HCT116 (cell line): ENCODE measurements at regions not wholly inside any gene's neighbourhood (a gene's known extent, or its start where the extent isn't known, plus 50 kb on each side); places are given as distances from the start of the nearest gene placed in this dataset.

Experiments
- ATAC-seq: fragments of 200-7000 bp; cut with Tn5 transposase; 2 replicates; pipeline ENCODE4 v1.9.1; 2020; ENCODE audit warnings: mild to moderate bottlenecking, moderate library complexity
- BruUV-seq: library from RNA; stranded (reverse); fragments of 400-500 nt; replicated peaks from 2 replicates; lab custom pipeline; 2021; lab: Mats Ljungman, UMichigan
- CTCF ChIA-PET: fragments of 300-600 bp; sonication (Branson Sonifier 250); formaldehyde crosslinking; loops from one replicate; lab custom pipeline; 2021; ENCODE audit warnings: antibody characterized with exemption; lab: Charles Lee
- POLR2A ChIA-PET: fragments of 300-600, 350-600 bp; sonication (Branson Sonifier 250); formaldehyde crosslinking; loops from one replicate; lab custom pipeline; 2021; ENCODE audit warnings: antibody characterized with exemption; lab: Charles Lee
- RAD21 ChIA-PET, 2 experiments: fragments of 300-600 bp; sonication (Branson Sonifier 250); formaldehyde crosslinking; loops; one replicate each; lab custom pipeline; 2023; ENCODE audit warnings: low total read pairs in 2 of 2; ENCODE audit not compliant: uncharacterized antibody in 2 of 2, unreplicated experiment in 2 of 2, low non-redundant PET in 1 of 2; lab: Charles Lee
- DNase-seq: peaks from one replicate; pipeline ENCODE4 v3.0.0-alpha.2; 2010; ENCODE audit warnings: low read depth, low spot score
- H2AFZ ChIP-seq: fragments of 200-600 bp; shearing (Covaris generic), sonication (generic); 2 replicates; pipeline ENCODE4 v1.6.1; 2017; ENCODE audit warnings: low read depth, mixed run types, mixed read lengths, antibody characterized with exemption, low read length; ENCODE audit not compliant: poor library complexity, severe bottlenecking
- H3K27ac ChIP-seq: 2 replicates; pipeline ENCODE4 v1.5.1; 2012; ENCODE audit warnings: low read depth, low read length
- H3K27me3 ChIP-seq: fragments of 200-600 bp; sonication (generic); 2 replicates; pipeline ENCODE4 v1.6.1; 2016; ENCODE audit warnings: mixed run types, low read length, mixed read lengths; ENCODE audit not compliant: insufficient read depth
- H3K36me3 ChIP-seq, 2 experiments: fragments of 200-500 bp in 1 of 2; fragments of 200-600 bp in 1 of 2; sonication (Bioruptor generic) in 1 of 2; sonication (generic) in 1 of 2; 2 replicates each; pipeline versions ENCODE4 v1.5.1 to v1.6.1; 2014 to 2016; ENCODE audit warnings: low read length in 2 of 2, inconsistent platforms in 1 of 2, mixed read lengths in 1 of 2, mixed run types in 1 of 2; ENCODE audit not compliant: insufficient read depth in 2 of 2, control insufficient read depth in 1 of 2
- H3K4me1 ChIP-seq, 2 experiments: fragments of 200-600 bp in 1 of 2; sonication (generic) in 1 of 2; 2 replicates each; pipeline versions ENCODE4 v1.5.1 to v1.6.1; 2012 to 2017; ENCODE audit warnings: low read length in 2 of 2, inconsistent platforms in 1 of 2, mild to moderate bottlenecking in 1 of 2, mixed read lengths in 1 of 2, mixed run types in 1 of 2, moderate library complexity in 1 of 2; ENCODE audit not compliant: insufficient read depth in 2 of 2, control insufficient read depth in 1 of 2
- H3K4me2 ChIP-seq: fragments of 200-600 bp; sonication (generic); 2 replicates; pipeline ENCODE4 v1.6.1; 2017; ENCODE audit warnings: mixed run types, low read length, mixed read lengths
- H3K4me3 ChIP-seq, 2 experiments: fragments of 200-600 bp in 1 of 2; sonication (generic) in 1 of 2; replicated peaks in 1 of 2; 2 replicates each; pipeline ENCODE4 v1.5.1; 2011 to 2016; ENCODE audit warnings: low read length in 2 of 2, control low read depth in 1 of 2, low read depth in 1 of 2, mild to moderate bottlenecking in 1 of 2, mixed read lengths in 1 of 2, mixed run types in 1 of 2
- H3K79me2 ChIP-seq: fragments of 200-600 bp; sonication (generic); 2 replicates; pipeline ENCODE4 v1.6.1; 2017; ENCODE audit warnings: mild to moderate bottlenecking, mixed run types, low read length, moderate library complexity, mixed read lengths; ENCODE audit not compliant: insufficient read depth
- H3K9ac ChIP-seq: fragments of 200-600 bp; sonication (generic); 2 replicates; pipeline ENCODE4 v1.6.1; 2016; ENCODE audit warnings: low read length, mixed read lengths
- H3K9me2 ChIP-seq: fragments of 200-600 bp; sonication (generic), shearing (Covaris generic); 2 replicates; pipeline ENCODE4 v1.6.1; 2017; ENCODE audit warnings: mixed run types, mild to moderate bottlenecking, moderate library complexity; ENCODE audit not compliant: insufficient read depth
- H3K9me3 ChIP-seq, 2 experiments: fragments of 200-500 bp in 1 of 2; fragments of 200-600 bp in 1 of 2; sonication (Bioruptor generic) in 1 of 2; sonication (generic) in 1 of 2; 2 replicates each; pipeline ENCODE4 v1.6.1; 2014 to 2017; ENCODE audit warnings: low read length in 2 of 2, mixed read lengths in 2 of 2, inconsistent platforms in 1 of 2, low read depth in 1 of 2, mild to moderate bottlenecking in 1 of 2, mixed run types in 1 of 2, moderate library complexity in 1 of 2; ENCODE audit not compliant: control insufficient read depth in 1 of 2, insufficient read depth in 1 of 2
- H4K20me1 ChIP-seq: fragments of 200-600 bp; sonication (generic), shearing (Covaris generic); 2 replicates; pipeline ENCODE4 v1.6.1; 2017; ENCODE audit warnings: mixed run types, mild to moderate bottlenecking, moderate library complexity; ENCODE audit not compliant: insufficient read depth
- CBX3 ChIP-seq: IDR thresholded peaks from 2 replicates; pipeline ENCODE4 v1.6.1; 2012; ENCODE audit warnings: low read depth
- CEBPB ChIP-seq: IDR thresholded peaks from 2 replicates; pipeline ENCODE4 v1.6.1; 2012; ENCODE audit warnings: low read depth
- CTCF ChIP-seq, 3 experiments: fragments of 200-600 bp in 1 of 3; sonication (generic) in 1 of 3; IDR thresholded peaks in 2 of 3; conservative IDR thresholded peaks in 1 of 3; 2 replicates each; pipeline ENCODE4 v1.5.1; 2012 to 2017; ENCODE audit warnings: low read depth in 2 of 3, low read length in 2 of 3, antibody characterized with exemption in 1 of 3, borderline replicate concordance in 1 of 3, control low read depth in 1 of 3, mild to moderate bottlenecking in 1 of 3, mixed read lengths in 1 of 3, mixed run types in 1 of 3, moderate library complexity in 1 of 3; ENCODE audit not compliant: insufficient read depth in 1 of 3
- EGR1 ChIP-seq: IDR thresholded peaks from 2 replicates; pipeline ENCODE4 v1.6.1; 2012; ENCODE audit warnings: low read depth
- ELF1 ChIP-seq: IDR thresholded peaks from 2 replicates; pipeline ENCODE4 v1.6.1; 2012; ENCODE audit warnings: low read depth, borderline replicate concordance
- EZH2phosphoT487 ChIP-seq: fragments of 200-600 bp; IDR thresholded peaks from 2 replicates; pipeline ENCODE4 v1.6.1; 2018; ENCODE audit warnings: antibody characterized with exemption, borderline replicate concordance
- FOSL1 ChIP-seq: IDR thresholded peaks from 2 replicates; pipeline ENCODE4 v1.6.1; 2012; ENCODE audit warnings: low read depth
- POLR2AphosphoS5 ChIP-seq: IDR thresholded peaks from 2 replicates; pipeline ENCODE4 v1.6.1; 2011; ENCODE audit warnings: mild to moderate bottlenecking, low read depth, low read length, moderate library complexity
- RAD21 ChIP-seq: IDR thresholded peaks from 2 replicates; pipeline ENCODE4 v1.6.1; 2012; ENCODE audit warnings: low read depth, mild to moderate bottlenecking
- REST ChIP-seq: IDR thresholded peaks from 2 replicates; pipeline ENCODE4 v1.6.1; 2012; ENCODE audit warnings: low read depth
- SIN3A ChIP-seq: IDR thresholded peaks from 2 replicates; pipeline ENCODE4 v1.6.1; 2012; ENCODE audit warnings: low read depth
- SP1 ChIP-seq: IDR thresholded peaks from 2 replicates; pipeline ENCODE4 v1.6.1; 2012; ENCODE audit warnings: low read depth
- TCF7L2 ChIP-seq: IDR thresholded peaks from 2 replicates; pipeline ENCODE4 v1.7.0; 2011; ENCODE audit warnings: borderline replicate concordance, inconsistent platforms; ENCODE audit not compliant: insufficient read depth, insufficient read length; ENCODE audit errors: extremely low read depth
- YY1 ChIP-seq: IDR thresholded peaks from 2 replicates; pipeline ENCODE4 v1.6.1; 2011; ENCODE audit warnings: low read length, low read depth, moderate library complexity, mild to moderate bottlenecking; ENCODE audit not compliant: insufficient replicate concordance; ENCODE audit errors: extremely low read depth
- ZFX ChIP-seq: fragments of 450-650 bp; IDR thresholded peaks from 2 replicates; pipeline ENCODE4 v1.6.1; 2017
- intact Hi-C: fragments of 100-400 bp; cut with micrococcal nuclease; formaldehyde crosslinking; loops from 2 replicates; pipeline ENCODE4 v1.10.0; 2022

- H3K27me3 ChIP-seq, result no peaks in the 10 kb centered on the region
- no peaks in the 10 kb centered on the region for H3K9me2 ChIP-seq
- ChIA-PET POLR2A (no interaction called here), RAD21 (no interaction called here), CTCF (no interaction called here)
- no peak overlapping the region for H3K9ac ChIP-seq
- no peaks in the 10 kb centered on the region for H3K4me1 ChIP-seq
- H3K27ac ChIP-seq, result no peak overlapping the region
- ATAC-seq (no peak), DNase-seq (no peak)
- TF ChIP-seq CBX3, result no peak
- no peak for TF ChIP-seq ELF1
- TF ChIP-seq TCF7L2, result no peak
- TF ChIP-seq ZFX, result no peak
- no peak for TF ChIP-seq SP1
- TF ChIP-seq FOSL1, result no peak
- TF ChIP-seq RAD21, result no peak
- no peak for TF ChIP-seq REST
- TF ChIP-seq CTCF (IDR thresholded peaks at IDR 0.05 in 2 of 3, conservative IDR thresholded peaks at IDR 0.05 in 1 of 3; ENCODE audit: borderline replicate concordance in 1 of 3, insufficient read depth in 1 of 3, low read depth in 2 of 3, low read length in 2 of 3), result no peak
- no peak for TF ChIP-seq CEBPB
- TF ChIP-seq YY1, result no peak
- TF ChIP-seq SIN3A, result no peak
- no peak for TF ChIP-seq EZH2phosphoT487
- TF ChIP-seq POLR2AphosphoS5, result no peak
- no peak for TF ChIP-seq EGR1
- H3K36me3 ChIP-seq, result no peaks in the 10 kb centered on the region
- H4K20me1 ChIP-seq, result no peaks in the 10 kb centered on the region
- no peaks in the 10 kb centered on the region for H3K9me3 ChIP-seq
- H2AFZ ChIP-seq, result no peak overlapping the region
- BruUV-seq, result no TSS peak
- H3K4me2 ChIP-seq, result no peak overlapping the region
- intact Hi-C loops, result no loop called here
- no peaks in the 10 kb centered on the region for H3K79me2 ChIP-seq
- H3K4me3 ChIP-seq, result no peak overlapping the region
These were observed 608.8 kb upstream of the CAMK1G start for GRCh38 chr1:208974717-208975116.
